ENCODE measurements at regions not wholly inside any gene's neighbourhood (a gene's known extent, or its start where the extent isn't known, plus 50 kb on each side); places are given as distances from the start of the nearest gene placed in this dataset.
"Not testable (repeated sequence)": the region's sequence is repeated elsewhere in the genome, so short reads cannot be mapped to it uniquely, and the experiment has no call there.

DNA sequence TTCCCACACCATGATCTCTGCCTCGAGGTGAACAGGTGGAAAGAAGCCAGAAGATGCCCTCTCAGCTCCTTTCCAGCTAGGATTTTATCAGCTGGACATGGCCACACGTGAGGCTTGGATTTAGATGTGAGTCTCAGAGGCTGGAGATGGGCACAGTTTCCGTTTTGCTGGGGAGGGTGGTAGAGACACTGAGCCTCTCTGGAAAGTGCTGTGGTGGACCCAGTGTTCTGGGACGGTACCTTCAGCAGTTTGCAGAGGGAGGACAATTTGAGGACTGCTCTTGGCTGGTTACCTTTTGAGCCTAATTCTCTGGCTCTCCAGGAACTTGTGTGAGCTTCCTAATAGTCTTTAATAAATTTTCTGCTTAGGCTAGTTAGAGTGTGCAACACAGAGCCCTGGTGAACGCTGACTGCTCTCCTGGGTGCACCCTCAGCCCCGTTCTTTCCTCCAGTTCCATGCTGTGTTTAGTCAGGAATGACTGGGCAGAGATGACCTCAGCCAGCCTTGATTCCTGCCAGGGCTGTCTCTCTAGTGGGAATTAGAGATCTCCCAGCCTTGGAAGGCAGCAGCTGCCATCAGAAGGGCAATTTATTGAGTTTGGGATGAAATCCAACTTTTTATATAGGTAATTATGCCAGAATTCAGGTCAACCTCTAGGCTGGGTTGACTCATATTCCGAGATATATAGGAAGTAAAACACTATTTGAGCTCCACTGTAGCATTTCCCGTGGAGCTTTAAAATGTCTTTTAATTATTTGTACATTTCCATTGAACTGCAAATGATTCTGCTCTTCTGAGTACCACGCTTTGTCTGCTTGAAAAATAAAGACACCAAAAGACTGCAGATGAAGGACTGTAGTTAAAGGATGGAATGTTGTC, 103.9 kb downstream of the GATA3 start:
- no peak overlapping the region for H3K4me3 ChIP-seq (ENCODE audit: low read length)
- no peak for TF ChIP-seq ZNF274 (IDR thresholded peaks at IDR 0.05; ENCODE audit: low read depth, low read length)

GRCh38 chr10:8159341-8160165, 105.1 kb downstream of the GATA3 start:
- H3K4me3 ChIP-seq (ENCODE audit: low read length) = no peak overlapping the region

DNA sequence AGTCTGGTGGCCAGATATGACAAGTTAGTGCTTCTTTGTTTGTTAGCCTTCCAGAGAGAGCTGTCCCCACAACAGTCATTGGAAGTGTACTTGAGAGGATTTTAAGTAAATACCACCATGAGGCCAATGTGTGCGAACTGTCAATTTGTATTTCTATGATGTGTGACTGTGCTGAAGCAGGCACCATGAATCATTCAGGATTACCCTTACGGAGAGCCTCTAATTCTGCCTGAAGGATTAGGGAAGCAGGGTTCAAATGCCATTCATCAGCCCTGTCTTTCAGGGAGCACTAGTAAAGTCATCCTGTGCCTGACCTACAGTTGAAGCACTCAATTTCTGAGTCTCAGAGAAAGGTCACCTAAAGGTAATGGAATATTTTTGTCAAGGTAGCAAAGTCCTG, 109.3 kb downstream of the GATA3 start:
- TF ChIP-seq ZNF274 (IDR thresholded peaks at IDR 0.05; ENCODE audit: low read depth, low read length) = no peak
- no peak overlapping the region for H3K4me3 ChIP-seq (ENCODE audit: low read length)

More at GRCh38 chr10:8159341-8160165, 105.1 kb downstream of the GATA3 start:
- TF ChIP-seq ZNF274 (IDR thresholded peaks at IDR 0.05; ENCODE audit: low read depth, low read length) = no peak

GRCh38 chr10:8164640-8165039, 110.2 kb downstream of the GATA3 start:
- H3K4me3 ChIP-seq (ENCODE audit: low read length) = not testable (repeated sequence)

DNA sequence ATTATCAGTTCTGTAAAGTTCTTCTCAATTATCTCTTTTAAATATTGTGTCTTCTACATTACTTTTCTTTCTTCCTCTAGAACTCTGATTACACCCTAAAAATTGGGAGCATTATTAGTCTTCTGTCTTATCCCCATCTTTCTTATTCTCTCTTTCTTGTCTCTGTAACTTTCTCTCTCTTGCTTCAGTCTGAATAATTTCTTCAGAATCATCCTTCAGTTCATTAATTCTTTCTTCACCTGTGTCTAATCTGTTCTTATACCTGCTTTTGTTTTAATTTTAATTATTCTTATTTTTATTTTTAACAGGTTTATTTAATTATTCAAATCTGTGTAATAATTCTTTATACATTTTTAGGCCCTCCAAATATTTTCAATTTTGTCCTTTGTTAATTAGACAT, 114.3 kb downstream of the GATA3 start:
- no peak overlapping the region for H3K4me3 ChIP-seq (ENCODE audit: low read length)
- TF ChIP-seq ZNF274 (IDR thresholded peaks at IDR 0.05; ENCODE audit: low read depth, low read length) = no peak

GRCh38 chr10:8171008-8171407, 116.5 kb downstream of the GATA3 start:
- no peak for TF ChIP-seq ZNF274 (IDR thresholded peaks at IDR 0.05; ENCODE audit: low read depth, low read length)
- H3K4me3 ChIP-seq (ENCODE audit: low read length) = no peak overlapping the region

- H3K4me3 ChIP-seq (ENCODE audit: low read length) = no peak overlapping the region
- no peak for TF ChIP-seq ZNF274 (IDR thresholded peaks at IDR 0.05; ENCODE audit: low read depth, low read length)
Measured at GRCh38 chr10:8172604-8173003, 118.1 kb downstream of the GATA3 start.

DNA sequence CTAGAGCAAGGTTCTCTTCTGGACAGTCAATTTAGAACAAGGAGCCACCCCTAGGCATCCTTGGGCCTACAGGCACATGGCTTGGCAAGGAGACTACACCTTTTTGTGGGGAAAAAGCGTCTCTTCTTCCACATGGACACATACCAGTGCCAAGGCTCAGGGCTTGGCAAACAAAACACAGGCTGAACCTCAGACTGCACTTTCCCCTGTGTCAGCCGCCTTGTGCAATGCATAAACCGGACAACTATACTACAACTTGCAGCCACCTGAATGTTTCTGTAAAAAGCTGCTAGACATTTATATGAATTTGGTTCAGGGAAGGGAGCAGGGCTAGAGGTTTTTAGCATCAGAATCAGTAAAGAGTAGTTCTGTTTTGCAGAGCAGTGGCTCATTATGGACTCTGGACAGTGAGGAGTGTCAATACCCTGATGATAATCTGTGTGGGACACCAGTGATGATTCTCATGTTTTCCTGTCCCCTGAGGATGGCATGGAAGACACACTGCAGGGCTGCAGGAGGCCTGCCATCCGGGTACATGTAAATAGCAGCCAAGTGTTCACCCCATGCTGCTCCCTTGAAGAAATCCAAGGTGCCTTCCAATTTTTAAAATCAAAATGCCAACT, 118.9 kb downstream of the GATA3 start:
- H3K4me3 ChIP-seq (ENCODE audit: low read length) = no peak overlapping the region
- TF ChIP-seq ZNF274 (IDR thresholded peaks at IDR 0.05; ENCODE audit: low read depth, low read length) = no peak

GRCh38 chr10:8173866-8174243, 119.4 kb downstream of the GATA3 start:
- TF ChIP-seq ZNF274 (IDR thresholded peaks at IDR 0.05; ENCODE audit: low read depth, low read length) = no peak
- no peak overlapping the region for H3K4me3 ChIP-seq (ENCODE audit: low read length)

GRCh38 chr10:8174762-8175161, 120.3 kb downstream of the GATA3 start:
- TF ChIP-seq ZNF274 (IDR thresholded peaks at IDR 0.05; ENCODE audit: low read depth, low read length) = no peak
- H3K4me3 ChIP-seq (ENCODE audit: low read length) = no peak overlapping the region

GRCh38 chr10:8177526-8177925, 123.0 kb downstream of the GATA3 start:
- not testable (repeated sequence) for H3K4me3 ChIP-seq (ENCODE audit: low read length)

DNA sequence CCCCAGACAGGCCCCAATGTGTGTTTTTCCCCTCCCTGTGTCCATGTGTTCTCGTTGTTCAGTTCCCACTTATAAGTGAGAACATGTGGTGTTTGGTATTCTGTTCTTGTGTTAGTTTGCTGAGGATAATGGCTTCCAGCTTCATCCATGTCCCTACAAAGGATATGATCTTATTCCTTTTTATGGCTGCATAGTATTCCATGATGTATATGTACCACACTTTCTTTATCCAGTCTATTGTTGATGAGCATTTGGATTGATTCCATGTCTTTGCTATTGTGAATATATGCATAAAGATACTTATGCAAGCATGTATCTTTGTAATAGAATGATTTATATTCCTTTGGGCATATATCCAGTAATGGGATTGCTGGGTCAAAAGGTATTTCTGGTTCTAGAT, 125.3 kb downstream of the GATA3 start:
- H3K4me3 ChIP-seq (ENCODE audit: low read length) = not testable (repeated sequence)

- no peak for TF ChIP-seq ZNF274 (IDR thresholded peaks at IDR 0.05; ENCODE audit: low read depth, low read length)
- H3K4me3 ChIP-seq (ENCODE audit: low read length) = no peak overlapping the region
Measured at GRCh38 chr10:8180360-8181109, 126.0 kb downstream of the GATA3 start.

GRCh38 chr10:8181496-8182157, 127.1 kb downstream of the GATA3 start:
- TF ChIP-seq ZNF274 (IDR thresholded peaks at IDR 0.05; ENCODE audit: low read depth, low read length) = no peak
- H3K4me3 ChIP-seq (ENCODE audit: low read length) = no peak overlapping the region

Measured in GM08714 (cell line).